NT2/D1 (cell line): ENCODE measurements at regions not wholly inside any gene's neighbourhood (a gene's known extent, or its start where the extent isn't known, plus 50 kb on each side); places are given as distances from the start of the nearest gene placed in this dataset.

Experiments
- SUZ12 ChIP-seq: IDR thresholded peaks from 2 replicates; pipeline ENCODE4 v1.6.1; 2011; ENCODE audit not compliant: insufficient read length, insufficient read depth; ENCODE audit errors: extremely low read depth
- YY1 ChIP-seq: IDR thresholded peaks from 2 replicates; pipeline ENCODE4 v1.6.1; 2011; ENCODE audit not compliant: insufficient read length, insufficient read depth
- ZNF274 ChIP-seq: IDR thresholded peaks from 2 replicates; pipeline ENCODE4 v1.6.1; 2011; ENCODE audit warnings: mild to moderate bottlenecking, low read depth, low read length

DNA sequence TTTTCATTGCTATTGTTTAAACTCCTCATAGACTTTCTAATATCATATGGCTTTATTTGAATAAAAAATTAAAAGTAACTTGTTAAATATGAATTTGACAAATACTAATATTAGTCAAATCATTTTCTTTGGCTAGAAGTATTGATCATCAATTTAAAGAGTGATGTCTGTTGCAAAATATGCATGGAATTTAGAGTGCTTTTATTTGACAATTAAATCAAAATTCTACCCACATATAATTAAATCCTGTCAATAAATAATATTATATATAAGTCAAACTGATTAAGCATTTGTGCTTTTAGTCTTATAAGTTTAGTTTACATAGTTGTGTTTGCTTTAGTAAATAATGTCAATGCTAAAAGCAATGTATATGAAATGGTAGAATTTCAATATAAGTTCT lies 318.6 kb upstream of the ROBO1 start:
- TF ChIP-seq YY1 = no peak
- TF ChIP-seq ZNF274 = no peak
- TF ChIP-seq SUZ12 = no peak
